Muscle of back (tissue), 3 donors: ENCODE measurements at regions not wholly inside any gene's neighbourhood (a gene's known extent, or its start where the extent isn't known, plus 50 kb on each side); places are given as distances from the start of the nearest gene placed in this dataset.
"Not testable (repeated sequence)": the region's sequence is repeated elsewhere in the genome, so short reads cannot be mapped to it uniquely, and the experiment has no call there.

Experiments used
- DNase-seq, 3 donors: peaks; one replicate each; pipeline versions ENCODE4 v3.0.0 to v3.0.0-alpha.2; 2013

DNA sequence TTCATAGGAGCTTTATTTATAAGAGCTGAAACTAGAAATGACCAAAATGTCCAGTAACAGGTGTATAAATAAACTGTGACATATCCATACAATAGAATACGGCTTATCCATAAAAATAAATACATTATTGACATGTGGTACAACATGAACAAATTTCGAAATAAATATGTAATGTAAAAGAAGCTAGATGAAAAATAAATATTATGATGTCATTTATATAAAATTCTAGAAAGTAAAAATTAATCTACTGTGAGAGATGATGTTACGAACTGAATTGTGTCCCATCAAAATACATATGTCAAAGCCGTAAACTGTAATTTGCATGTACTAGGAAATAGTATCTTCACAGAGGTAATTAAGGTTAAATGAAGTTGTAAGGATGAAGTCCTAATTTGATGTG is 1104.9 kb downstream of the NSUN3 start:
- DNase-seq = no peak

DNA sequence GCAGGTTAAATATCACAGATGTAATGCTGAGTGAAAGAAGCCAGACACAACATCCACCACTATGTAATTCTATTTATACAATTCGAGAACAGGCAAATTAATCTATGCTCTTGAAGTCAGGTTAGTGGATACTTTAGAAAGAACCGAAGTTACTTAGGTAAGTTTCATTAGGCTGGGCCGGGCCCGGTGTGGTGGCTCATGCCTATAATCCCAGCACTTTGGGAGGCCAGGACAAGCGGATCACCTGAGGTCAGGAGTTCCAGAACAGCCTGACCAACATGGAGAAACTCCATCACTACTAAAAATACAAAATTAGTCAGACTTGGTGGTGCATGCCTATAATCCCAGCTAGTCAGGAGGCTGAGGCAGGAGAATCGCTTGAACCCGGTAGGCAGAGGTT is 1105.7 kb downstream of the NSUN3 start:
- DNase-seq = no peak

DNA sequence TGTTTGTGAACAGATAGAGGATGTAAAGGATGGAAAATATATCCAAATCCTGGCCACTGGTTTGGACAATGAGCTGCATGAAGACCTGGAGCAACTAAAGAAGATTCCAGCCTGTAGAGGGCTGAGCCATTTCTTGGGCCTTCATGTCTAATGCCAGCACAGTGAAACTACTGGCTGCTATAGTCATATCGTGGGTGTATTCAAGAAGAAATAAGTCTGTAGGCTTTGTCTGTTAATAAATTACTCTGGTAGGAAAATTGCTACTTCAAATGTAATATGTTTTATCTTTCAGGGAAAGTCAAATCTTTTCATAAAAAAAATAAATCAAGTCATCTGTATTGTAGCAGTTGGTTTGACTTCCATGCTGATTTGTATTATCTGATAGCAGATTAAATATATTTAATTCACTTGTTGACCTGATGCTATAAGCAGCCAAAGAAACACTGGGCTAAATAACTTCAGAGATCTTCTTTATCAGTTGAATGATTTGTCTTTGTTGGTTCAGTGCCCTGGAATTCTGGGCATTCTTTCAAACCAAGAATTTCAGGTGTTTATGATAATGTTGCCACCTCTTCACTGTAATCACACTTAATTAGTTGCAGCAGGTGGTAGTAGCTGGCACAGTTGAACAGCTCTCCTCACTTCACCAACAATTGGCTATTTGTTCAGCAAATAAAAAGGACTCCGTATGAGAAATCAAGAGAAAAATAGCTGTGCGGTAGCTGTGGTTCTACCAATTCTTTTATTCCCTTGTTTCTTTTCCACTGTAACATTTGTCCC is 1109.5 kb downstream of the NSUN3 start:
- no peak for DNase-seq

DNA sequence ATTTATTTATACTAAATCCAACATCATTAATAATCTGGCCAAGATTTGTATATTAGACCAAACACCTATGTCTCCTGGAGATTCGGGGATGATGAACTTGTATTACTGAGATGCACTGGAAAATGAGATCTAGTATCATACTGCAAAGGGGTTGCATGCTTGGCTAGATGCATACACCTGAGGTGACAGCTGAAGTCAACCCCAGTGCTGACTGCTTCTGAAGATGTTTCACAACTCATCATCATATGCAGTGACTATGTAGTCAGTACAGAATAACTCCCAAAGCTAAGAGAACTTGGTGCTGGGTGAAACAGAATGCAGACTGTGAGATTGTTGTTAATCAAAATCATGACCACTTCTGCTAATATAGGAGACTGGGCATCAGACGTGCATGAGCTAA is 1114.2 kb downstream of the NSUN3 start:
- DNase-seq = no peak

DNA sequence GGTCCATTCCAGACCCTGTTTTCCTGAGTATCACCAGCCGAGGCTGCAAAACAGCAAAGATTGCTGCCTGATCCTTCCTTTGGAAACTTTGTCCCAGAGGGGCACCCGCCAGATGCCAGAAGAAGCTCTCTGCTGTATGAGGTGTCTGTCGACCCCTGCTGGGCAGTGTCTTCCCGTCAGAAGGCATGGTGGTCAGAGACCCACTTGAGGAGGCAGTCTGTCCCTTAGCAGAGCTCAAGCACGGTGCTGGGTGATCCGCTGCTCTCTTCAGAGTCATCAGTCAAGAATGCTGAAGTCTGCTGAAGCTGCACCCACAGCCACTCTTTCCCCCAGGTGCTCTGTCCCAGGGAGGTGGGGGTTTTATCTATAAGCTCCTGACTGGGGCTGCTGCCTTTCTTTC is 1121.2 kb downstream of the NSUN3 start:
- DNase-seq = no peak

DNA sequence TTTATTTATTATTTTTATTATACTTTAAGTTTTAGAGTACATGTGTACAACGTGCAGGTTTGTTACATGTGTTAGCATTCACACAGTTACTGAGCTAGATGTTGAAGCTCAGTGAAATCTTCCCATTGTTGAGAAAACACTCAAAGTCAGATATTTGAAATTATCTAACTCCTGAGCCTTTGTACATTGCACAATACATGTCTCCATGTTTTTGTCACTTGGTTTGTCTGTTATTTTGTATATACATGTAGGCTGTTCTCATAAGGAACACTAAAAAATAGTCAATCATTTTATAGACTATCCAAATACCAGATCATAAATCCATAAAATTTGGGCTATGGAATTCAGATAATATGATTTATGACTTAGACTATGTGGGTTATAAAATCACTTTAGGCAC is 1126.5 kb downstream of the NSUN3 start:
- no peak for DNase-seq

DNA sequence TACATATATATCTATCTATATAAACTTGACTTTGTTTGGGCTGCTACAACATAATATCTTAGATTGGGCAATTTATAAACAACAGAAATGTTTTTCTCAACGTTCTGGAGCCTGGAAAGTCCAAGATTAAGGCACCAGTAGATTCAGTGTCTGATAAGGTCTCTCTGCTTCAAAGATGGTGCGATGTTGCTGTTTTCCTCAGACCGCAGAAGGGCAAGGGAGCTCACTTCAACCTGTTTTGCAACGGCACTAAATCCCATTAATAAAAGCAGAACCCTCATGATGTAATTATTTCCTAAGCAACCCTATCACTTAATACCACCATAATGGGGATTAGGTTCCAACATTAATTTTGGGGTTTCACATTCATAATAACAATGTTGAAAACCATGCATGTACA is 1134.8 kb downstream of the NSUN3 start:
- DNase-seq = no peak

DNA sequence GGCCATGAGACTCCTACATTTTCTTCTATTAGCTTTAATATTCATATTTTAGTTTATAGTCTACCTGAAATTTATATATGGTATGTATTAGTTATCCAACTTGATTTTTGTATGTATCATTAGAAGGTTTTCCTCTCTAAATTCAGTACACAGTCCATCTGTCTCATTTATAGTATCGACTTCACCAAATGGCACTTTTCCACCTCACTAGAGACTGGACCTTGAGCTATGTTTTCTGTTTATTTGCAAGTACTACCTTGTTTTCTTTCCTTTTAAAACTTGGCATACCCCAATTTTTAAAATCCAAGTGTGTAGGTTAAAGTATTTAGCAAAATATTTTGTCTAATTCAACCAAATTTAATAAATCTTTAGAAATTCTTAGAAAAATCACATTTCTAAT is 1137.5 kb downstream of the NSUN3 start:
- DNase-seq = no peak

DNA sequence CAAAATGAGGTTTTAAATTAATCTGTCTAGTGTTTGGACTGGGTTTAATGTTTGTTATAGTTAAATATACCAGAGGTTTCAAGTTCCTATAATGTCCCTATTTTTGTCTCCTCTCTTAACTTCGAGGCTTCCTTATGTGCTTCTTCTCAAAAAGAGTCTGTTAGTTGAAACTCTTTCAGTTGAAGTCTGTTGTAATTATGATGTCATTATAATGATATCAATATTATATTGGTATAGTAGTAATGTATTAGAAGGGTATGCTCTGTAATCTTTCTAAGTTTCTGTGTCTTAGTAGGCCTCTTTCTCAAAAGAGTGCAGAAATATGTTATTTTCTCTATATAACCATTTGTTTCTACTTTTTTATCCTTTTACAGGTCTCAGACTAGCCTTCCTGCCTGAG is 1148.0 kb downstream of the NSUN3 start:
- DNase-seq = no peak

DNA sequence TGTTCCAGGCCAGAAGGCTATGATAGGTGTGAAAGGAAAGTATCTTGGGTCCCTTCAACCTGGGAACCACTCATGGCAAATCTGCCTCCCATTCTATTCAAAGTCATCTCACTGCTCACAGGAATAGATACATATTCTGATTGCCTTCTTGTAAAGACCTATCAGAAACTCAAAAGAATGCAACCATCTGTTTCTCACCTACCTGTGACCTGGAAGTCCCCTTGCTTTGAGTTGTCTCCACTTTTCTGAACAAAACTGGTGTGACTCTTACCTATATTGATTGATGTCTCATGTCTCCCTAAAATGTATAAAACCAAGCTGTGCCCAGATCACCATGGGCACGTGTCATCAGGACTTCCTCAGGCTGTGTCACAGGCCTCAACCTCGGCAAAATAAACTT is 1149.3 kb downstream of the NSUN3 start:
- DNase-seq = no peak

DNA sequence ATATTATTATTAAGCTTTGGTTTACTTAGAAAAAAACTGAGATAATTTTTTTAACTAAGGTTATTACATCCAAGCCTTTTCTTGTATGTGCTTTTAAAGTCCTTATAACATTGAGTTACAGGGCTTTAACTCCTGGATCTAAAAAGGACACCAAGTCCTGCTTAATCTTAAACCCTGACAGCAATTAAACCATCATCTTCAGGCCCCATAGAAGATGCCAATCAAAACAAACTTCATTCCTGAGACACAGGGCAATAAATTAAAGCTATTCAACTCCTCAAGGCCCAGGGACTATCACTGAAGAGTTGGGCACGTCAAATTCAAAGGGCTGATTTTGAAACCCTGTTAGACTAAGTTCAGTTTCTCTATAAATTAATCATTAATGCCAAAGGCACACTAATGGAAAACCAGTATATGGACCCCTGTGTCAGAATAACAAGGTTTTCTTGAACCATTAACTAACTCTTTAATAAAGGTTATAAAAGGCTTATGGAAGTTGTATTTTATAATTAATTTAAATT is 1152.6 kb downstream of the NSUN3 start:
- no peak for DNase-seq

DNA sequence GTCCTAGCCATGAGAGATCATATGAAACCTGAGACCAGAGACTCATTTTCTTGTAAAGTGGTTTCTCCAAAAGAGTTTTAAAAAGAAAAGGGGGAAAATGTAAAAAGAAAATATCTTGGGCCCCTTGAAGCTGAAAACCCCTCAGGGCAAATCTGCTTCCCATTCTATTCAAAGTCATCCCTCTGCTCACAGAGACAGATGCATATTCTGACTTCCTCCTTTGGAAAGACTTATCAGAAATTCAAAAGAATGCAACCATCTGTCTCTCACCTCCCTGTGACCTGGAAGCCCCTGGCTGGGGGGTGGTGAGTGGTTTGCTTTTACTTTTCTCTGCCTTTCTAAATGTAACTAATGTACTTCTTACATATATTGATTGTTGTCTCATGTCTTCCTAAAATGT is 1154.8 kb downstream of the NSUN3 start:
- DNase-seq = no peak

DNA sequence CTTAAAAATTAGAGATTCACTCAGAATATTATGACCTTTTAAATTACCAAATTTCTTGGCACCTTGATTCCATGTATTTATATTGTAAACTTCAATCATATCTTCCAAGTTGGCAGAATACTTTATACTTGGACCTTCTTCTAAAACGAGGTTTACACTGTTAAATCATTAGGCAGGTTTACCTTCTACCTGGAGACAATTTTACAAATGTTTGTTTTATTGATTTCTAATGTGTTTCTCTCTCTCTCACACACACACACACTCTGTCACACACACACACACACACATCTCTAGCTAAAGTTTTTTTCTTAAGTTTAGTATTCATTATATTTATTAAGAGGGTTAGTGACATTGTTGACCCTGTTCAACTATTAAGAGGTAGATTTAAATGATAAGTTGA is 1155.6 kb downstream of the NSUN3 start:
- DNase-seq = no peak

DNA sequence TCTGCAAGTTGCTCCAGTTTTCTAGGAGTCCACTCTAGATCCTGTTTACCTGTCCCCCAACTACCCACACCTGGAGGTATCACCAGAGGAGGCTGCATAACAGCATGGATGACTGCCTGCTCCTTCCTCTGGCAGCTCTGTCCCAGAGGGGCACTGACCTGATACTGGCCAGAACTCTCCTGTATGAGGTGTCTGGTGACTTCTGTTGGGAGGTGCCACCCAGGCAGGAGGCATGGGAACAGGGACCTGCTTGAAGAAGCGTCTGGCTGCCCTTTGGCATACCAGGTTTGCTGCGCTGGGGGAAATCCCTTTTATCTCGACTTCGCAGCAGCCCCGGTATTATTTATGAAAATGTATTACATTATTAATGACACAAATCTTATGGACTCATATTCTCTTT is 1163.6 kb downstream of the NSUN3 start:
- no peak for DNase-seq

DNA sequence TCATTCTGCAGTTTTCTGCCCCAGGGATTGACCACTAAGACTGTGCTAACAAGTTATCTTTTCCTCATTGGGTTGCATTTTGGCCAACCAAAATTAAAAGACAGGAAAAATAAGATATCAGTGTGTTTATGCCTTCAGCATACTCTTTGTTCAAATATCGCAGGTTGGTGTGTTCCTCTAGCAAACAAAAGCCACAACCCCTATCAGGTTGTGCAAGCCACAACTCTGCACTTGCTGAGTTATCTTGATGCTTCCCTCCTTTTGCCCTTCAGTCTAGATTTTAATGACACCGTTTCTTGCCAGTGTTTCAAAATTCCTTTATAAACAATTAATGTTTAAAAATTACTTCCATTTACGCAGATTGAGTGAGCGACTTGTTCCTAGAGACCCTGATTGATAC is 1164.2 kb downstream of the NSUN3 start:
- no peak for DNase-seq

DNA sequence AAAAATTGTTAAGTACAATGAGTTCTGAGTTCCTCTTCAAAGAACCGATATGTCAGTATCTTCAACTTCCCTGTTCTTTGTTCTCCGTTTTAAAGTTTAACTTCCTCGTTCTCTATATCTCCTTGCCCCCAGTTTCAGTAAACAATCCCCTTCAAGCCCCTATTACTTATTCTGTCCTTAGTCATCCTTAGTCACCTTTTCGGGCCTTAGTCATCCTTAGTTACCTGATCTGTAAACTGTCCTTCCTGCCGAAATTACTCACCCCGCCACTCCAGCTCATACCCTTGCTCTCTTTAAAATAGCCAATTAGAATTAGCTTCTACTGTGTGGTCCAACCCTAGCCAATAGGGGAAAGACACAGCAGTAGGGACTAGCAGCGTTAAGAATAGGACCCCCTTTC is 1165.6 kb downstream of the NSUN3 start:
- DNase-seq = no peak

DNA sequence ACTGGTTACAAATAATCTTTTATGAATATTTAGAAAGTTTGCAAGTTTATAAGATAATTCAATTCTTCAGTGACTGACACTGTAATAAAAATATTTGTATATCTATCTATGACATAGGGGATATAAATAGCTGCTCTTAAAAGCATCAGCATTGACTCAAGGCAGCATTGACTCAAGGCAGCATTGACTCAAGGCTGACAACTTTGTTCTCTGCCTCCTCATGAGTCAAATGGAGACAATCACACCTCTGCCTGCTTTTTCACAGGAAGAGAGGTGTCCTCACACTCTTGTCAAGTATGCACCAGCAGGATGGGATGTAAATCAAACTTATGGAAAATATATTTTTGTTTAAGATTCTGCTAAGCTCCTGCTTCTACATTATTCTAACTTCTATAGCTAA is 1173.1 kb downstream of the NSUN3 start:
- no peak for DNase-seq

DNA sequence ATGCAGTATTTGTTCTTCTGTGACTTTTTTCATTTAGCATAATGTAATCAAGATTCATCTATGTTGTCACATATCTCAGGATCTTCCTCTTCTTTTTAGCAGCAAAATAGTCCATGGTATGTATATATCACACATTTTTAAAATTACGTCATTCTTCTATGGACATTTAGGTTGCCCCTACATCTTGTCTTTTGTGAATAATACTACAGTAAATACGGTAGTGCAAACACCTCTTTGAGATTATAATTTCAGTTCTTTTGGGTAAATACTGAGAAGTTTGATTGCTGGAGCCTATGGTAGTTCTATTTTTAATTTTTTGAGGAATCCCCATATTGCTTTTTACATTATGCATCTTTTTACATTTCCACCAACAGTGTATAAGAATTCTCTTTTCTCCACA is 1174.9 kb downstream of the NSUN3 start:
- no peak for DNase-seq

DNA sequence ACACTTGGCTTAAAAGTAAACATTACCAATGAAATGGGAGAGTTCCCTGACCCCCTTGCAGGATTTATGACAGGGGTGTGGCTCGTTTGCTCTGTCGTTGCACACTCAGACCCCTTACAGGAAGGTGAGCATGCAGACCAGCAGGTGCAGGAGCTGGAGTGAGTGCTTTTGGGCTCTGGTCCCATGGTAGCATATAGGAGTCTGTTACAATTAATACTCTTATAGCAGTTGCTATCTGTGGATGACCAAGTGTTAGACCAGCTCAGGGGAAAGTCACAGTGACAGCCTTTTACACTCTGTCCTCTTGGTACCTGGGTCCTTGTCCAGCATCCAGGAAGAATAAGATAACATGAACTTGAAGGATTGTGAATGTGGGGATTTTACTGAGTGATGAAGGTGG is 1177.5 kb downstream of the NSUN3 start:
- no peak for DNase-seq

DNA sequence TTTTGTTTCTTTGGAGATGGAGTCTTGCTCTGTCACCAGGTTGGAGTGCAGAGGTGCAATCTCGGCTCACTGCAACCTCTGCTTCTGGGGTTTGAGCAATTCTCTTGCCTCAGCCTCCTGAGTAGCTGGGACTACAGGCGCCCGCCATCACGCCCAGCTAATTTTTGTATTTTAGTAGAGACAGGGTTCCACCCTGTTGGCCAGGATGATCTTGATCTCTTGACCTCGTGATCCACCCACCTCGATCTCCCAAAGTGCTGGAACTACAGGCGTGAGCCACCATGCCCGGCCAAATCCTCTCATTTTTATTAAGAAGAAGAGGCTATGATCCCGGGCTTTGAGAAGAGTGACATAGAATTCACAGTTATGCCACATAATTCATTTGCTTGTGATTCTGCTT is 1178.4 kb downstream of the NSUN3 start:
- not testable (repeated sequence) for DNase-seq

DNA sequence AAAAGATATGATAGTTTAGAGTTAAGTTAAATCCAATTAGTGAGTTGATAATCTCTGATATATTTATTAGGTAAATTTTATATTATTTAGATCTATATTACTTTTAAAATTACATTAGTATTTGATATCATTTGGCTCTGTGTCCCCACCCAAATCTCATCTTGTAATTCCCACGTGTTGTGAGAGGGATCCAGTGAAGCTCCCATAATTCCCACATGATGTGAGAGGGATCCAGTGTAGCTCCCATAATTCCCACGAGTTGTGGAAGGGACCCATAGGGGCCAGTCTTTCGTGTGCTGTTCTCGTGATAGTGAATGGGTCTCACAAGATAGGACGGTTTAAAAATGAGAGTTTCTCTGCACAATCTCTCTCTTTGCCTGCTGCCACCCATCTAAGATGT is 1183.6 kb downstream of the NSUN3 start:
- no peak for DNase-seq

DNA sequence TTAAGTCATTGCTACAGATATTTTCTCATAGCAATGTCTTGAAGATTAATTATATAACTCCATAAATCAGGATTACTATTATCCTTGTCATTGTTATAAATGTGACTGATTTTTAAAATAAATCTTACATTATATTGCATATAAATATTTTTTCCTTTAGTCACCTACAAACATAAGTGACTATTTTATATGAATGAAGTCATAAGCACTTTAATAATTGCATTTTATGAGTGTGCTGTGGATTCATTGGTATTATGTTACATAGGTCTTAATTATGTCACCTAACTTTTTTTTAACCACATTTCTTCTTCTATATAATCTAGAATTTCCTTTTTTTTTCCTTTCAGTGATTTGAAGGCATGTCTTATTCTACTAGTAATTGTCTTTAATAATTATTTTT is 1191.2 kb downstream of the NSUN3 start:
- DNase-seq = no peak

DNA sequence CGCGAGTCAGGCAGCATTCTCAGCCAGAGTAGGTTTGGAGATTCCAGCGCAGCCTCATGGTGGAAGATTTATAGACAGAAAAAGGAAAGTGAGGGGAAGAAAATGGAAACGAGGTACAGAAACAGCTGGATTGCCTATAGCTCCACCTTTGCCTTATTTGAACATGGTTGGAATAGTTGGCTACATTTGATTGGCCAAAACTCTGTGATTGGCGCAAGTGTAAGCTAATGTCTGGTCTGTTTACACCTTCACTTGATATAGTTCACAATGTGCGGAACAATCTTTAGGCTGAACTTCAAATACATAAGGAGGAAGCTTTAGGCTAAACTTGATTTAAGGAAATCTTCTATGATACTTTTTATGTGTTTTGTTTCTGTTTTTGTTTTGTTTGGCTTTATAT is 1191.9 kb downstream of the NSUN3 start:
- no peak for DNase-seq

DNA sequence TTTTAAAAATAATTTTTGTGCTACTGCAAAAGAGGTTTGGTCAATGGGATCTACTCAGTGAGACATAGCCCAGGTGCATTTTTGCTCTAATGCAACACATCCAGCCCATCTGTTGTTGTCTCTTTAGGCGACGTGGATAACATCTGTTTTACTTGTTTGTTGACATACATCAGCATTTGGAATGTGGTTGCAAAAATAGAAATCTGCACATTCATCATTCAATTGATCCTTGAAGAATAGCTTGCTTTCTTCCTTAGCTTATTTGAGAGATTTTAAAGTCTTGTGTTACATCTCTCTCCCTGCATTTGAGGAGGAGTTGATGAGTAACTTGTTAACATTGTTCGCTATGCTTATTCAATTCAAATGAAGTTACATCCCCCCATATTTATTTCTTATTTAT is 1202.3 kb downstream of the NSUN3 start:
- no peak for DNase-seq
